GM21381 (cell line): ENCODE measurements at regions not wholly inside any gene's neighbourhood (a gene's known extent, or its start where the extent isn't known, plus 50 kb on each side); places are given as distances from the start of the nearest gene placed in this dataset.

Experiments
- ATAC-seq: cut with Tn5 transposase; IDR thresholded peaks from one replicate; pipeline ENCODE4 v1.9.1; 2021; ENCODE audit warnings: mild to moderate bottlenecking, moderate library complexity; ENCODE audit not compliant: unreplicated experiment

DNA sequence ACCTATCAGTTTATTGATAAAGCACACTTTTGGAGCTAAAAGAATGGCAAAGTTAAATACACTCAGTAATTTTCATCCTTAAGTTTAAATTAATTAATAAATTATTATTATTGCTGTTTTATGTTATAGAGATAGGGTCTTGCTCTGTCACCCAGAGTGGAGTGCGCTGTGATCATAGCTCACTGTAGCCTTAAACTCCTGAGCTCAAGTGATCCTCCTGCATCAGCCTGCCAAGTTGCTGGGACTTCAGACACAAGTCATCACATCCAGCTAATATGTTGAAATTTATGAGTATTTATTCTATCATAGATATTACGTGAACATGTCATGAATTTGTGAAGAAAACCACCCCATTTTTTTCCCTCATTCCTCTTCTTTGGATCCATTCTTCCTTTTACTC is 64.2 kb downstream of the GJA1 start:
- no peak for ATAC-seq

- no peak for ATAC-seq
These were observed 68.1 kb downstream of the GJA1 start for GRCh38 chr6:121503589-121503991.

- no peak for ATAC-seq
These were observed 68.8 kb downstream of the GJA1 start for GRCh38 chr6:121504227-121504626.

DNA sequence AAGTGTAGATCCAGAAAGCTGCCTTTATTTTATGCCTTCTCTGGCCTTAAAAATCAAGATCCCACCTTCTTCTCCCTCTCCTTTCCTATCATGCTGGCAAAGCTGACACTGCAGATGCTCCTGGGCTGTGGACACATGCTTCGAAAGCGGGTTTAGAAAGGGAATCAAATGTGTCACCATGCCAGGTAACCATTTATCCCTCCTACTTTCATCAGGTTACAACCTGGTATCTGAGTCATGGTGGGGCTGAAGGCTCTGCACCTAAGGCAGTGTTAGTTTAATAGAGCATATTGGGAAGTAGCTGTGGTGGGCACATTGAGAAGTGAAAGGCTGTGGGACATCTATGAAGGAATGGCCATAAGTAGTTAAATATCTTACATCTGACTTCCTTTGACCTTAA is 69.8 kb downstream of the GJA1 start:
- ATAC-seq: no peak

GRCh38 chr6:121506761-121507754 is 71.6 kb downstream of the GJA1 start:
- no peak for ATAC-seq

DNA sequence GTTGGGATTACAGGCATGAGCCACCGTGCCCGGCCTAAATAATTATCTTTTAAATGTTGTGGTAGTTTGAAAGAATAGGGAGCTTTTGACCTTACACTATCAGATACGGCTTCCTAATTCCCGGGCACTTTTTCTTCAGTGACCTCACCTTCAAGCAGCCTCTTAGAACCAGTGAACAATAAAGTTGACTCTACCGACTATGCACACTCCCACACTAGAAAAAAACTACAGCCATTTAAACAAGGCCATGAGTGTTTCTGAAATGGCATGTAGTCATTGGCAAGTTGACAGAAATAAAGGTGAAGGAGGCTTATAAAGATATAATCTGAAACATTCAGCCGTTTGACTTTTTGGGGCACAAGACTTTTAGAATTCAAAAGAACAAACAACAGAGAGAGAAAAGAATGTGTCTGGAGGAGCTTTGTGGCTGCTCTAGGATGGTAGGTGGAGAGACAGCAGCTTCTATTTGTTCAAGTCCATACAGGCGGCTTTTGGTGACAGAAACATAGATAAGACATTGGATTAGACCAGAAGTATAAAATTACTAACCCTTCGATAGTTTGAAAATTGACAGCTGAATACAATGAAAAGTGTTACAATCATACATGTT is 75.2 kb downstream of the GJA1 start:
- ATAC-seq: no peak

- ATAC-seq: no peak
These were observed 80.3 kb downstream of the GJA1 start for GRCh38 chr6:121515630-121516265.

DNA sequence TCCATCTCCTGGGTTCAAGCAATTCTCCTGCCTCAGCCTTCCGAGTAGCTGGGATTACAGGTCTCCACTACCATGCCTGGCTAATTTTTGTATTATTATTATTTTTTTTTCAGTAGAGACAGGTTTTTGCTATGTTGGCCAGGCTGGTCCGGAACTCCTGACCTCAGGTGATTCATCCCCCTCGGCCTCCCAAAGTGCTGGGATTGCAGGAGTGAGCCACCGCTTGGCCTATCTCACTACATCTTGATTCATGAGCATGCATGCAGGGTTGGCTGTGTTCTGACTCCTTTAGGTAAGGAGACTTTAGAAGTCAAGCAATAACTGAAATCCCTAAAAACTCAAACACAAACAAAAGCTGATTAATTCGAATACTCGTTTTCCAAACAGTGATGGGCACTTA is 80.9 kb downstream of the GJA1 start:
- no peak for ATAC-seq

- no peak for ATAC-seq
These were observed 85.1 kb downstream of the GJA1 start for GRCh38 chr6:121520337-121521163.

DNA sequence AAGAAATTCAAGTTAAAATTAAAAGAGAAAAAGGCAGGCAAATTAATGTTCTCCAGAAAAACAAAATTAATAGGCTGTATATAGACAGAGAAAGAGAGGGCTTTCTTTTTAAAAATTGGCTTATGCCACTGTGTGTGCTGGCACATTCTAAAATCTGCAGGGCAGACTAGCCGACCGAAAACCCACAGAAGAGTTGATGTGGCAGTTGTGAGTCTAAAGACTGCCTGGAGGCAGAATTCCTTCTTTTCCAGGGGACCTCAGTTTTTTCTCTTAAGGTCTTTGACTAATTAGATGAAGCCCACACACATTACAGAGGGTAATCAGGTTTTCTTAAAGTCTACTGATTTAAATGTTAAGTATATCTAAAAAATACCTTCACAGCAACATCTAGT is 85.7 kb downstream of the GJA1 start:
- ATAC-seq: no peak

- no peak for ATAC-seq
These were observed 86.8 kb downstream of the GJA1 start for GRCh38 chr6:121522265-121522664.

GRCh38 chr6:121522771-121523386 is 87.4 kb downstream of the GJA1 start:
- ATAC-seq: no peak

DNA sequence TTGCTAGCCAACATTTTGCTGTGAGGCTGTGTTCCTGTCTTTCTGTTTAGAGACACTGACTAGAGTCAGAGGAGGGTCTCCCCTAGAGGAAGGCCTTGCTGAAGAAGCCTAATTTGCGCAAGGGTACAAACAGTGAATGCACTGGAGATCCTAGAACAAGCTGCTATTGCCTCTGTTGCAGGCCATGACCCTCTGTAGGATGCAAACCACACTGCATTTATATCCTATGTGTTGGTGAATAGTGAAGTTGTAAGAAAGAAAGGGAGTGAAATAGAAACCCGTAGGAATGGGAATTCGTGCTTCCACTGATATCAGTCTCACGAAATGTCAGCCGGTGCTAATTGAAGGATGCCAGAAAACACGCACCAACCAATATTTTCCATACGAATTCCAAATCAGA is 88.2 kb downstream of the GJA1 start:
- no peak for ATAC-seq

DNA sequence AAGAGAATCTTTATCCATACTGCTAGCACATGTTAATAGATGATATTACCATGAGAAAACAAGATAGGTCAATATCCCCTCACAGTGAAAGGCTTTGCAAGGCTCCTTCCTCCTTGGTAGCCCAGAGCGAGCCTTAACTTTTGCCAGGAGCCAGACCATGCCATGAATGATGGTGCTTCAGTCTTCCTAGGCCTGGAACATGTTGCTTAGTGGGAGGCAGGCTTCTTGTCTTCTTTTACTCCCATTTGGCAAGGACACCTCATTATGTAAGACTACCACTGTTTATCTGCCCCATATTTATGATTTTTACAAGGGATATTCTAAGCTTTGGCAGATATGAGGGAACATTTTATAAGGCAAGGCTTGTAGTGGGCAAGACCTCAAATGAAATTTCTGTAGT is 90.8 kb downstream of the GJA1 start:
- ATAC-seq: no peak

GRCh38 chr6:121531658-121532169 is 96.3 kb downstream of the GJA1 start:
- no peak for ATAC-seq

- ATAC-seq: no peak
These were observed 97.9 kb downstream of the GJA1 start for GRCh38 chr6:121533321-121533841.

DNA sequence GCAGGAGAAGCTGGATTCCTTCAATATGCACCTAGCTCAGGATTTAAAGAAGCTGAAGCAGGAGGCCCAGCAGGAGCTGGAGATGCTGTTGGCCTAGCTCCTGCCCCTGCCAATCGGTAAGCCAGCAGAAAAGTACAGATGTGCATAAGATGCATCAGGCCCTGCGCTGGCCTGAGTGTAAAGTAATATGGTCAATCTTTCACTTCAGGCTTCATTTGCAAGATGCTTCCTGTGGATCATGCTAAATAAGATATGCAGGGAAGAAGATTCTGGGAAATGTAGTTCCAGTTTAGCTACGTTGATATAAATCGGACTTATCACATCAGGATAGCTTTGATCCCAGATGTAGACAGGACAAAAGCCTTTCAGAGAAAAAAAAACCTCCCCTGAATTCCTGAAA is 100.3 kb downstream of the GJA1 start:
- ATAC-seq: no peak

DNA sequence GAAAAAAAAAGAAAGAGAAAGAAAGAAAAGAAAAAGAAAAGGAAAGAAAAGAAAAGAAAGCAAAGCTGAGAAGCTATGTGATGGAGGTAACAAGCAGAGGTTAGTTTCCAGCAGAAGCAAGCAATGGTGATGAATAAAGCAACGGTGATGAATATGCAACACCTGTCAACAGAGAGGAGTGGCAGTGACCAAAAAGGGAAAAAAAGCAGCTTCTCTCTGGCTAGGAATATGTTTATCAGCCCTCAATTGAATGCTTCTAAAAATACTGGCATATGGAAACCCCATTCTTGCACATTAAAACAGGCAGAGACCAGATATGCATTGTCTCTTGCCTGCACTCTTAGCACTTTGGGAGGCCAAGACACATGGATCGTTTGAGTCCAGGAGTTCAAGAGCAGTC is 100.9 kb downstream of the GJA1 start:
- no peak for ATAC-seq

GRCh38 chr6:121539439-121539838 is 104.0 kb downstream of the GJA1 start:
- ATAC-seq: no peak

DNA sequence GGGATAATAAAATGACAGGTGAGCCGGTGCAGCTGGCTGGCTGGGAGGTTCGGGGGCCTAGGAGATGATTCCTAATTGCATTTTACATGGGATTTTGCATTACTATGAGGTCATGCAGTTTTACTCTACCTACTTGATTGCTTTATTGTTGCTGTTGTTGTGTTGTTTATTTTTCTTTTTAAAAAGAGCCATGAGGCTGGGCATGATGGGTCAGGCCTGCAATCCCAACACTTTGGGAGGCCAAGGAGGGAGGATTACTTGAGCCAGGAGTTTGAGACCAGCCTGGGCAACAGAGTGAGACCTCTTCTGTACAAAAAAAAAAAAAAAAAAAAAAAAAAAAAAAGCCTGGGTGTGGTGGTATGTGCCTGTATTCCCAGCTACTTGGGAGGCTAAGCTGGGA is 104.8 kb downstream of the GJA1 start:
- ATAC-seq: no peak
